Left renal pelvis (tissue), 4 donors: ENCODE measurements at regions not wholly inside any gene's neighbourhood (a gene's known extent, or its start where the extent isn't known, plus 50 kb on each side); places are given as distances from the start of the nearest gene placed in this dataset.

Experiments
- DNase-seq, 4 donors: peaks; one replicate each; pipeline ENCODE4 v3.0.0-alpha.2; 2013; ENCODE audit warnings: low read depth in 4 of 4, low spot score in 3 of 4

DNA sequence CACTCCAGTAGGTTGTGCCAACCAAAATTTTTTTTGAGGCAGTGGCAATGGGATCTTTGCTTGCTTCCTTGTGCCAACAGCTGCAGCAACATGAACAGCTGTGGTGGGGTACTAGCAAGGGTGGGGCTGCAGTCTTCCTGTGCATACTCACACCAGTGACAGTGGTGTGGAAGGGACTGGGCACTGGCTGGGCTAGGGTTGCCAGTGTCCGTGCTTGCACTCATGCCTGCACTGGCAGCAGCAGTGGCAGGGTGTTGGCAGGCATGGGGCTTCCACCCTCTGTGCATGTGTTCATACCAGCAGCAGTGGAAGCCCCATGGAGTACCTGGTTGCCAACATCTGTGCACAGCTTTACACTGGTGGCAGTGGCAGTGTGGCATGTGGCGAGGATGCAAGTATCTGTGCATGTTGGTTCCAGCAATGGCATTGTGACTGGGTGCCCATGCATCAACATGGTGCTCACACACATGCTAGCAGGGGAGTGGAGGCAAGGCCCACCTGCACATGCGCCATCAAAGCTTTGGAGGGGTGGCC lies 1312.6 kb downstream of the PCDH18 start:
- DNase-seq = no peak

DNA sequence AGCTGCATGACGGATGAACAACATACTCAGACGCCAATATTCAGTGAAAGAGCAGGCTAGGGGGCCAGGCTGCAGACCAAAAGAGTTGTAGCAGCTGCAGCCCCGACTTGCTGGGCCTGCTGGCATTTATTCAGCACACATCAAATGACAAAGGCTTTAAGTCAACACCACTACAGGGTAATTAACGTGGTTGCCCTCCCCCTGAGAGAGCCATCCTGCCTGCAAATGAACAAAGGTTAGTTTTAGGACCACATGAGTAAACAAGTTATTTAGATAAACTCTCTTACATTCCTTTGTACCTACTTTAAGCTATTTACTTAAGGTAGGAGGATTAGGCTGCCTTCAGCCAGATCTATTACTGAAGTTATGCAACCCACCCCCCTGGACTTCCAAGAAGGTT lies 1329.1 kb downstream of the PCDH18 start:
- no peak for DNase-seq

DNA sequence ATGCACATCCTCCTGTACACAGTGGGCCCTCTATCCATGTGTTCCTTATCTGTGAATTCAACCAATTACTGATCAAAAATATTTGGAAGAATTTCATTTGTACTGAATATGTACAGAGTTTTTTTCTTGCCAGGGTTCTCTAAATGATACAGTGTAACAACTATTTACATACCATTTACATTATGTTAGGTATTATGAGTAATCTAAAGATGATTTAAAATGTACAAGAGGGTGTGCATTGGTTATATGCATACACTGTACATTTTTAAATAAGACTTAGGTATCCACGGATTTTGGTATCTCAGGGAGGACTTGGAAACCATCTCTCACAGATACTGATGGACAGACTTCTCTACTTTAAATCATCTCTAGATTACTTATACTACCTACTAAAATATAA lies 1333.9 kb downstream of the PCDH18 start:
- DNase-seq = no peak

DNA sequence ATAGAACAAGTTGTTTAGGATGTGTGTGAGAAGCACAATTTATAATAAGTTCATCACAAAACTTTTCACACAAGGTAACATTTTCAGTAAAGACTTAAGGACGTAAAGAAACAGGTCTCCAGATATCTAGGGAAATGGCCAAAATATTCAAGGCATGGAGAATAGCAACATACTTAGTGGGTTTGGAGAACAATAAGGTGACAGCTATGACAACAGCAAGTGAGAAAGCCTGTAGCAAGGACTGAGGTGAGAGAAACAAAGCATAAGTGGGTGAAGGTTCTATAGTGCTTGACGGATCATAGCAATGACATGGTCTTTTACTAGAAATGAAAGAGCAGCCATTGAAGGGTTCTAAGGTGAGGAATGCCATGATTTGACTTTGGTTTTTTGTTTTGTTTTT lies 1337.3 kb downstream of the PCDH18 start:
- no peak for DNase-seq

DNA sequence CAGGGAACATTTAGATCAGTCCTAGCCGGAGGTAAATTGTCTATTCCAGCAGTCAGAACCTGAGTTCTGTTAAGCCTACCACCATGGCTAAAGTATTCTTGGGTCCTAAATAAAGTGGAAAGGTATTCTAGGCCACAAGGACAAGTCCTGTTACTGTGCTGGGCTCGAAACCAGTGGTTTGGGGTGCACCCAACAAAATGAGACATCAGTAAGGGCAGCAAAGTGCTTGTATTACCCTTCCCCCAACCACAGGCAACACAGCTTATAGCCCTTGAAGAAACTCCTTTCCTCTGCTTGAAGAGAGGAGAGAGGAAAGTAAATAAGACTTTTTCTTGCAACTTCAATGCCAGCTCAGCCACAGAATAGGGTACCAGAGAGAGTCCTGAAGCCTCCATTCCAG lies 1345.6 kb downstream of the PCDH18 start:
- no peak for DNase-seq

DNA sequence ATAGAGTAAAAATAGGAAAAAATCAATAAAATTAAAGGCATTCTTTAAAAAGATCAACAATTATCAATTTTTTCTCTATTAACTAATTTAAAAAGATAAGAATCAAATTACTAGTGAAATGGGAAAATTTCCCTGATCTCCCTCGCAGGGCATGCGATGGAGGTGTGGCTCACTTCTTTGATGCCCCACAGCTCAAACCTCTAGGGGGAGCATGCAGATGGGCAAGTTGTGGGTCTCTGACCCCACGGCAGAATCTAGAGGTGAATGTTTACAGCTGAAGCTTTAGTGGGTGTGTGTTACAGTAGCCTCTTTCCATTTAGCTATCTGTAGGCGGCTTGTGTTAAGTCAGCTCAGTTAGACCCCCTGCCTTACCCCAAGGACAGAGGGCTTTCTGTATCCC lies 1348.8 kb downstream of the PCDH18 start:
- no peak for DNase-seq

DNA sequence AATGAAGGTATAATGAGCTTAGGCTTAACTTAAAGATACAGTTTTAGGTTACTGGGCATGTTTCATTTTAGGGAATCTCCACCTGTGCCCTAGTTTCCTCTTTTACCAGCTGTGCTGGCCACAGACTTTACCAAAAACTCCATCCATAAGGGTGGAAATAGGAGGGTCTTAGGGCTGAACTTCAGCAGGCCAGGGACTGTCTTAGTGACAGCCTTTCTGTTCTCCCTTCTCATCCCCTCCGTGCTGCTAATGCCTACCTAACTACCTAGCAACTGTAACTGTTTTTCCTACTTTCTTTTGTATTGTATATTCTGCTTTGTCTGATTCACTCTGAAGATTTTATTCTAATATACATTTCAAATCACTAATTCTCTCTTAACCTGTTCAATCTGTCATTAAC lies 1375.3 kb downstream of the PCDH18 start:
- DNase-seq = no peak

DNA sequence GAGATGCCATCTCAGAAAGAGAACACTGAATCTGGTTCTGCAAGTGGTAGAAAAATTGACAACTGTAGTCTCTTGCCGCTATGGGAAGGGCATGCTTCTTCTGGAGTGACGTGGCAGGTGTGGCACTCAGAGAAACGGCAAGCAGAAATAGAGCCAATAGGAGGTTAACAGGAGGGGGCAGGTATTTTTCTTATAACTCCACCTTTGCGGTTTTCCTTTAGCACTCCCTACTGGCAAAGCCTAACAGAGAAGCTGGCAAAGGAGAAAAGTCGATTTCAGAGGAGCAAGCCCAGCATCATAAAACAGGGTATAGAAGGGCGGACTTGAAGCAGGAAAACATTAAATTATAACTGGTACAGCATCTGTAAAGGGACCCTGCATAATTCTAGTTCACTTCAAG lies 1382.2 kb downstream of the PCDH18 start:
- no peak for DNase-seq

DNA sequence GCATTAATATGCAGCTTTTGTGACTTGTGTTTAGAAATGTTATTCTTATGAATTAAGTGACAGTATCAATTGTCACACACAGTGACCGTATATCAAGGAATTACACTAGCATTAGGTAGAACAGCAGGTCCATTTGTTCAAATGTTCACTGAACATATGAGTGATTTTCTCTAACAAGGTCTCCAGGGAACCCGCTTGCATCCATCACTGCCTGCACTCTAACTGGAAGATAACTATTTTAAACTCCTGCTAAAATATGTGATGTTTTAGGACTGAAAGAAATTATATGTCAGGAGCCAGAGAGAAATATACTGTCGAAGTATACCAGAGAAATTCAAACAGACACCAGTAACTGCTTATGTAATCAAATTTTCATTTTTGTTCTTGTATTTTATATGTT lies 1395.7 kb downstream of the PCDH18 start:
- DNase-seq = no peak

DNA sequence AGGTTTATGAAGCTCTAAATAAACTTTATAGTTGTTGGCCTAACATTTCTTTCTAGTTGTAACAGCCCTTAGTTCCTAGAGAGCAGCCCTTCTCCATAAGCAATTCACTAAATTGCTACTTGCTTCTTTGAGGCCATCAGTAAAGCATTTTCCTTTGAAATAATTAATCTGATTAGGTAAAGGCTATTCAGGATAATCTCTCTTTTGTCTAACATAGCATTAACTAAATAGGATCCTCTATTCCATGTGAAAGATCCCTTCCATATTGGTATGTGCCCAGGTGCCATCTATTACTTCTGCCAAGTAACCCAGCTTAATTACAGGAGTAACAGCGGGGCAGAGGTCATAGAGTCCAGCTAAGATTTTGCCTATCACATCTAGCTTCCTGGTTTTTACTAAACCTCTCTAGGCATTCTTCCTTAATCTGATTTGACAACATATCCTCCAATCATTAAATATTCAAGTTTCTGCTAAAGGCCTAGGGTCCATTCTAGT lies 1408.0 kb downstream of the PCDH18 start:
- no peak for DNase-seq

DNA sequence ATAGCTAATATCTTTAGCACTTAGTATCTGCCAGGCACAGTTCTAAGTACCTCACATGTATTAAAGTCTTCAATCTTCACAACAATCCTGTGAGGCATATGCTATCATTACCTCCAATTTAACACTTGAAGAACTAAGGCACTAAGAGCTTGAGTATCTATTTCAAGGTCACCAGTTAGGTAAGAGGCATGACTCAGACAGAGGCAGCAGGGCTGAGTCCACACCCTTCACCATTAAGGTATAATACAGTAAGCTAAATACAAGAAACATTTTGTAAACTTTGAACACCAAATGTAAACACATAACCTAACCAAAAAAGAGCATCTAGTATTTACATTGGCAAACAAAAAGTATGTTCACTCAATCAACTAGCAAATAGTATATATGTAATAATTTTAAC lies 1410.9 kb downstream of the PCDH18 start:
- DNase-seq = no peak

DNA sequence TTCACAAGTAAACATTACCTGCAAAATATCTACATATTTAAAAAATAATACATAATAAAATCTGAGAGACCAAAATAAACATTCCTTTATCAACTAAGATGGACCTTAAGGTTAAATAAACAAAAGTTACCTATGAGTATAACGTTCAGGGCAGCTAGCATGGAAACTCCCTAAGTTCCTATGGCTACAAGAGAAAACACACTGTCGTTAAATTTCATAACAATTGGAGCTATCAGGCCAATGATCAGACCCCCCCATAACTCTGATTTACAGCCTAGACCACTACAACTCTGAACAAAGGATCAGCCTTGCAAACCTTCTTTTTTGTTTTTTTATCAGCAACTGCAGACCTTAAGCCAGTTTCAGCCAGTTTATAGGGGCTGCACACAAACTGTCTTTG lies 1418.4 kb downstream of the PCDH18 start:
- DNase-seq = no peak

DNA sequence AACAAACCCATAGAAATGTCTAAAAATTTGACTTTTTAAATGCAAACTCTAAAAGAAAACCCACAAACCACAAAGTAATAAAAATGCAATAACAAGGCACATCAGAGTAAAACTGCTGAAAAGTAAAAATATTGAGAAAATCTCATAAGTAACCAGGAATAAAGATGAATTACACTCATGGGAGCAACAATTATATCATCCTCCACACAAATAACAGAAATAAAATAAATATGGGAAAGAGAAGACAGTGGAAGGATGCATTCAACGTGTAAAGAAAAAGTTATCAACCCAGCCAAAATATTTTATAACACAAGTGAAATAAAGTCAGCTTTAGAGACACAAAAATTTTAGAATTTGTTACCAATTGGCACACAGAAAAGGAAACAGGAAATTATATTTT lies 1420.2 kb downstream of the PCDH18 start:
- no peak for DNase-seq

DNA sequence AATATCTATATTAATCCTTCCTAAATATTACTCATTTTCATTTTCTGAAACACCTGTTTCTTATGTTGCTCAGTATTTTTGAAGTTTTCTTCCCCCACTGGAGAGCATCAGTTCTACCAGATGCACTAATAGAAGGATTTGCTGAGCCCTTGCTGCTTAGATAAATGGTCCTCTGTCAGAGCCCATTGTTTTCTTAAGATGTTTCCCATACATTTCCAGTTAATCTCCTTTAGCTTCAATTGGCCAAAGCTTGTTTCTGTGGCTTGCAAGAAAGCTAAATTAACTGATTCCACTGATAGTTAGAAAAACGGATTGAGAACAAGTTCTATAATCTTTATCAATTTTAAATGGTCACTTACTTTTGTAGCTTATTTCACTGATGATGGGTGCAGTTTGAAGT lies 1425.5 kb downstream of the PCDH18 start:
- no peak for DNase-seq

DNA sequence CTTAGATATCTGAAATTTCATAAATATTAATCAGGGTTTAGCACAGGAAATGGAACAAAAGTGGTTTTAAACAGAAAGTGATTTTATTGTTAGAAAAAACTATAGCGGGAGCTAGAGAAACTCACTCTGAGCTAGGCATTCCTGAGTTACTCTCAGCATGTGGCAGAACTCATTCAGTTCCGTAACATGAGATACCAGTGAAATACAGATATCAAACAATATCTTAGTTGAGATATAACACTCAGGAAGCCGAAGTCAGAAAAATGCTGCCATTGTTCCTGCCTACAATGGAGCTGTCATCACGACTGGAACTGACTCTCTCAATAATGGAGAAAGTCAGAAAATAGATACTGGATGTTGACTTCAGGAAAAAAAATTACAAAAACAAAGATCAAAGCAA lies 1428.7 kb downstream of the PCDH18 start:
- no peak for DNase-seq

DNA sequence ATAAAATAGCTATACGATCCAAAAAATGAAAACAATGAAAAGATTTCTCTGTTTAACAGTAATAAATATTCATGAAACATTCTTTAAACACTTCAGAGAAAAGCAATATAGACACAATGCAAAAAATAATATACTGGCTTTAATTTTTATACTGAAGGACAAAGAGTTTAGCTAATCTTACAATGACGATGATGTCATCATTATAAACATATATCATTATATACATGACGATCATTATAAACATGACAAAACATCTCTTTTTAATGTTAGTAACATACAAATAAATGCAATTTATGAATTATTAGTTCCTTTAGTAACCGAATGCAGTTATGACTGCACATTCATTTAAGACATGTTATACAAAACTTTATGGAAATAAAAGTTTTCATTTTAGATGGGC lies 1434.6 kb downstream of the PCDH18 start:
- DNase-seq = no peak

DNA sequence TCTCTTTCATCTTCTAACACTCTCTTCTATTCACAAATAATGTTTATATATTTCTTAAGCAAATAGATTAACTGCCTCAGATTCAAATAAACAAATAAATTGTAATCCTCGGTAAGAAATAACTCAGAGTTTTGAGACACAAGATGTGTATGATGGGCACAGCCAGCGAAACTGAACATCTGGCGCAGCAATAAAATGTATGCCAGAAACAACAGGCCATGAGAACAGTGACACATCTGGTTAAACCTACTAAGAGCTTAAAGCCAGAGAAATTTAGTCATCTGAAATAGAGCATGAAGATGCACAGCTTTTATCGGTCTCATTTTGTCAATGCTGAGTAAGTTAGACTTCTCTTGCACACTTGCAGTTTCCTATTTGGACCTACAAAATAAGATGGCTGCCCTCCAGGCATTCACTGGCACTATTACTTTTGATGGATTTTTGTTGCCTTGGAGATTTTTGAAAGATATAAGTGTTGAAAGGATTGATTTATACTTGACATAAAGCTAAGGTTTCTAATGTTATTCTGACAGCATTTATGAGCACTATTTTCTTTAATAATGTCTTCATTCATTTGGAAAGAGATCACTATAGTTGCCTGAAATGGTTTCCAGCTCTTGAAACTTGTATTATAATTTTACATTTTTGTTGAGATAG lies 1444.0 kb downstream of the PCDH18 start:
- no peak for DNase-seq

DNA sequence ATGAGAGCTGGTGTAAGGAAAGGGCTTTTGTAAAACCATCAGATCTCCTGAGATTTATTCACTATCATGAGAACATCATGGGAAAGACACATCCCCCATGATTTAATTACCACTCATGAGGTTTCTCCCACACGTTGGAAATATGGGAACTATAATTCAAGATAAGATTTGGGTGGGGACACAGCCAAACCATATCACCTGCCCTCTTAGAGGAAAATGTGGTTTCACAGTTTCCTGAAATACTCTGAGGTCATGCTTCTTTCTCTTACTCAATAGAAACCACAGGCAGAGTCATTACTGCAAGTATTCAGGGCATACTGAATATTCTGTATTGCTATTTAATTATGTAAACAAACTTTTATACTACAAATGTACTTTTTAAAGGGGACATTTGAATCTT lies 1453.3 kb downstream of the PCDH18 start:
- DNase-seq = no peak

DNA sequence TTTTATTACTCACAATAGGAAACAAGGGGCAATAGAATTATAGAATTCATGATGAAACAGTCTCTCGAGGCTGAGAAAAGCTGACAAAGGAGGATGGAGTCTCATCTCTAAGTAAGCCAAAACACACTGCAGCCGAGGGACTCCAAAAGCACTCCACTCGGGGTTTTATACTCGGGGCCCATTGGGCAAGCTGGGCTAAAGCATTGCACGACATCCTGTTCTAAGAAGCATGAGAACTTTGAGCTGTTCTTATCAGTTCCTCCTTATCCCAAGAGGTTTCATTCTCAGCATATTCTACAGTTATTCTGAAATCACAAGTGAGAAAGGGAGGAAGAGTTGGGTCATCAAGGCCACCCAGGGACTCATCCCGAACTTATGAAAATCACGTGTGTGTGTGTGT lies 1475.5 kb downstream of the PCDH18 start:
- DNase-seq = no peak

DNA sequence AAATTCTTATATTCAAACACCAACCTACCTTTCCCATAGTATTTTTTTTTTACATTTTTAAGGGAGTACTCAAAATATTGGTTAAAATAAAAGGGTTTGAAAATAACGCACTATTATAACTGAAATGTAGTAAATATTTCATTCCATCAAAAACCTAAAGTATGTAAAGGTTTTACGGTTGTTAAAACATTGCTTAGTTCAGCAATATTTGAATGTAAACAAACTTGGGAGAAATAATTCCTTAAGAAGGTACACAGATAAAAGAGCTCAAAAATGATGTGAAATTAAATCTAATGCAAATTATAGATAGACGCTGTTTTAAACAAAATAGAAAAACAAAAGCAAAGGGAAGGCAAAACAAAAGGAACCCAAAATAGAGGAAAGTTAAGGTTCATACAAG lies 1476.9 kb downstream of the PCDH18 start:
- no peak for DNase-seq

DNA sequence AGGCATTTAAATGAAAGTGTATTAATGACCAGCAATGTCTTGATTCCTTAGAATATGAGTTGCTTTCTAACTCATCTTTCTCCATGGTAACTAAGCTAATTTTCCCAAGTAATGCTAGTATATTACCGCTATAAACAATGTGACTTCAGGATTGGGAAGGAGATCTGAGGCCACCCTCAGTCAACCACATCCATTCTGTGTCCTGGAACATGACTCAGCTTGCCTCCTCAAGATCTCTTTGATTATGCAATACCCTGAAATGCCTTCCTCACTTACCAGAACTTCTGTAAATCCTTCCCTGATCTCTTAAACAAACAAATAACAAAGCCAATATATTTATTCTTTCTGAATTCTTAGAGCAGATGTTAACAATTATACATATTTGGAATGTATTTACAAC lies 1495.5 kb downstream of the PCDH18 start:
- no peak for DNase-seq

DNA sequence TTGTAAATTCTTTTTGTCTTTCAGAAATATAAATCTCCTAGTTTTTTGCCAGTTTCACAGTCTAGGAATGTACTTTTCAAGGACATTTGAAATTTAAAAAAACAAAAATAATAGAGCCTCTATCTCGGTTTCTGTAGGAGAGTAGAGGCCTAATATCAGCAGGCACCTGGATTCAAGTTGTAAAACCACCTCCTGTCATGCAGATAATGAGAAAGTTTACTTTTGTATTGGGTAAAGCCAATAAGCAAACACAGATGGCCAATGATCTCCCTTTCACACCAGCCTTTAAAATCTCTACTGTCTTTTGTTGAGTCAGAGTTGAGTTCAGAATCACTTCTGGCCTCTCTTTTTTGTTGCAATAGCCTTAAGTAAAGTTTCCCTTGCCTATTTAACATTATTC lies 1499.9 kb downstream of the PCDH18 start:
- no peak for DNase-seq

DNA sequence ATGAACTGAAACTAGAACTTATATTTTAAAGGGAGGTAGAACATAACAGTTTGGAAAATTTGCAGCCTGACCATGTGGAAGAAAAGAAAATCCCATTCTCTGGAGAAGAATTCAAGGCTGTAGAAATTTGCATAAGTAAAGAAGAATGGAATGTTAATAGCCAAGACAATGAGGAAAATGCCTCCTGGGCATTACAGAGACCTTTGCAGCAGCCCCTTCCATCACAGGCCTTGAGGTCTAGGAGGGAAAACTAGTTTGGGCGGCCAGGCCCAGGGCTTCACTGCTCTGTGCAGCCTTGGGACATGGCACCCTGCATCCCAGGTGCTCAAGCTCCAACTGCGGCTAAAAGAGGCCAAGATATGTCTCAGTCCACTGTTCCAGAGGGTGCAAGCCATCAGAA lies 1506.8 kb downstream of the PCDH18 start:
- DNase-seq = no peak
